GM18505 (cell line): ENCODE measurements at regions not wholly inside any gene's neighbourhood (a gene's known extent, or its start where the extent isn't known, plus 50 kb on each side); places are given as distances from the start of the nearest gene placed in this dataset.
"Not testable (repeated sequence)": the region's sequence is repeated elsewhere in the genome, so short reads cannot be mapped to it uniquely, and the experiment has no call there.

Source experiments
- ATAC-seq: cut with Tn5 transposase; IDR thresholded peaks from one replicate; pipeline ENCODE4 v1.9.1; 2021; ENCODE audit not compliant: unreplicated experiment
- POLR2A ChIP-seq: IDR thresholded peaks from 4 replicates; pipeline ENCODE4 v1.6.1; 2011; ENCODE audit warnings: borderline replicate concordance; ENCODE audit not compliant: insufficient read depth, insufficient read length; ENCODE audit errors: extremely low read depth

DNA sequence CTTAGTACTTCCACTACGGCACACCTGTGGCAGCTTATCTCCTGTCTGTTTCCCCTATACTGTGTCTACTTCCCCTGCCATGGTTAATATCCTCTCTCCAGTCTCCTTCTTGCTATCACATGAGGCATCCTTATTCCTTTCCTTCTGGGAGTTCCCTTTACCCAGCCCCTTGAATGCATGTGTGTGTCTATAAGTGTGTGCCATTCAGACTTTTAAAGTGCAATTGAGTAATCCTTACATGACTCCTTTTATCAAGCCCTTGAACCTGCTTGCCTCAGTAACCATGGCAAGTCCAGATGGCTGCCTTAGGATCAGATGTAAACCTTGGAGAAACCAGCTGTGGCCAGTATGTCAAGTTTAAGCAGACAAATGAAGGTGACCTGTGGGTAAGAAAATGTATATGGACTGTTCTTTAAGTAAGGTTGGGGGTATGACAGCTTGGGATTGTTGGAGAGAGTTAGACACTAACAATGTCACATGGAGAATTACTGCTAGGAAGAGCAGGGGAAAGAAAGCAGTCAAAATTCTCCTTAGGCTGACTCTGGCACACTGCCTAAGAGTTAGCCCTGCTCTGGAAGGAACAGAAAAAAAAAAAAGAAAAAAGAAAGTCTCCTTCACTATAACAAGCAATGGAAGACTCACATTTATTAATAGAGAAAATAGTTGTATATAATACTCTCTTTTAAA lies 142.1 kb downstream of the HINT1 start:
- ATAC-seq = no peak
- TF ChIP-seq POLR2A = no peak

DNA sequence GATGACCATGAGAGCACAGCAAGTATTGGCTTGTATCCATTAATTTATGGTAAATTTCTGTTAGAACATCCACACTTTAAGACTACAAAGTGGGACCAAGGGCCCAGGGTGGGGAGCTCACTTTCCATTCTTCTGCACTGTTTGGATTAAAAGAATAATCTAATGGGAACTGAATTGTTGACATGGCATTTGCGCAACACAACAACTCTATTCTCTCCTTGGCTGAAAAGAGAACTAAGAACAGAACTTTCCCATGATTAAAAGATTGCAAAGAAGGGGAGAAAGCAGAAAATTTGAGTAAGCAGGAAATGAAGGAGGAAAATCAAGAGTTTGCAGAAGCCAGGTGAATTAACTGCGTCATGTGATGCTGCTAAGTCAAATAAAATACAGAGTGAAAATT lies 143.4 kb downstream of the HINT1 start:
- TF ChIP-seq POLR2A = no peak
- no peak for ATAC-seq

DNA sequence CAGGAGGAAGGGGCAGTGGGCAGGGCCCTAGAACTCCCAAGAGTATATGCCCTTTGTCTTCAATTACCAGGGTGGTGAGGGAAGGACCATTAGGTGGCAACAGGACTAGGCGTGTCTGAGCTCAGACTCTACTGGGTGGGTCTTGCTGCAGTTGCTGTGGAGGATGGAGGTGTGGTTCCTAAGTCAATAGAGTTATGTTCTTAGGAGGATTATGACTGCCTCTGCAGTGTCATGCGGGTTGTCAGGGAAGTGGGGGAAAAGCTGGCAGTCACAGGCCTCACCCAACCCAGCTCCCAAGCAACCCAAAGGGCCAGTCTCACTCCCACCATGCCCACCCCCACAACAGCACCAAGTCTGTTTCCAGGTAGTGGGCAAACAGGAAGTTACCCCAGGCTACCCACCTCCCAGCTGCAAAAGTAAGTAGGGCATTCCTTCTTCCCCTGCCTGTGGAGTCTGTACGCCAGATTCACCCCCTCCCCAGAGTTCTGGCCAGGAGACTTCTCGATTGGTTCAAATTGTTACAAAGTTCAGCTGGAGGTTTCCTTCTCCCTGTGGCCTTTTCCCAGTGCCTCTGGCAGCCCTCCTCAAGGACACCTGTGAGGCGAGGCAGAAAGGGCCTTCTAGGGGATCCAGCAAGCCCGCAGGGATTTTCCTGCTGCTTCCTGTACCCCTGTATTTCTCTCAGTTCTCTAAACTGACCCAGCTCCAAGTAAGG lies 145.3 kb downstream of the HINT1 start:
- ATAC-seq = no peak
- no peak for TF ChIP-seq POLR2A

DNA sequence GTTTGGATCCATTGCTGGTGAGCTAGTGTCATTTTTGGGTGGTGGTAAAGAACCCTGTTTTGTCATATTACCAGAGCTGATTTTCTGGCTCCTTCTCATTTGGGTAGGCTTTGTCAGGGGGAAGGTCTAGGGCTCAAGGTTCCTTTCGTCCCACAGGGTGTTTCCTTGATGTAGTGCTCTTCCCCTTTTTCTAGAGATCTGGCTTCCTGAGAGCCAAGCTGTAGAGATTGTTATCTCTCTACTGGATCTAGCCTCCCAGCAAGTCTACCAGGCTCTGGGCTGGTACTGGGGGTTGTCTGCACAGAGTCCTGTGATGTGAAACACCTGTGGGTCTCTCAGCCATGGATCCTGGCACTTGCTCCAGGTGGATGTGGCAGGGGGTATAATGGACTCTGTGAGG lies 145.9 kb downstream of the HINT1 start:
- no peak for ATAC-seq
- no peak for TF ChIP-seq POLR2A

DNA sequence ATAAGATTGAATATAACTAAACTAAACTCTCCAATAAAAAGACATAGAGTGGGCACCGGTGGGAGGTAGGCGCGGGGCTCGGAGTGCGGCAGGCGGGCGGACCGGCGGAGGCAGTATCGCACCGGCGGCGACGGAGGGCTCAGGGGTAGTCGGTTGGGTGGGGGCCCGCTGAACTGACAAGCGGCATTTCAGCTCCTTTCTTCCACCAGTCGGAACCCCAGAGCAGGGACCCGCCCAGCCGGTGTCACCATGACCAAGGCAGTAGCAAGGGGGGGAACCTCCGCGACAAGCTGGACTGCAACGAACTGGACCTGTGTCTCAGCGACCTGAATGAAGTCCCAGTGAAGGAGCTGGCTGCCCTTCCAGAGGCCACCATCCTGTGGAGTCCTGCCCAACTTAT lies 156.7 kb downstream of the HINT1 start:
- no peak for ATAC-seq
- no peak for TF ChIP-seq POLR2A

DNA sequence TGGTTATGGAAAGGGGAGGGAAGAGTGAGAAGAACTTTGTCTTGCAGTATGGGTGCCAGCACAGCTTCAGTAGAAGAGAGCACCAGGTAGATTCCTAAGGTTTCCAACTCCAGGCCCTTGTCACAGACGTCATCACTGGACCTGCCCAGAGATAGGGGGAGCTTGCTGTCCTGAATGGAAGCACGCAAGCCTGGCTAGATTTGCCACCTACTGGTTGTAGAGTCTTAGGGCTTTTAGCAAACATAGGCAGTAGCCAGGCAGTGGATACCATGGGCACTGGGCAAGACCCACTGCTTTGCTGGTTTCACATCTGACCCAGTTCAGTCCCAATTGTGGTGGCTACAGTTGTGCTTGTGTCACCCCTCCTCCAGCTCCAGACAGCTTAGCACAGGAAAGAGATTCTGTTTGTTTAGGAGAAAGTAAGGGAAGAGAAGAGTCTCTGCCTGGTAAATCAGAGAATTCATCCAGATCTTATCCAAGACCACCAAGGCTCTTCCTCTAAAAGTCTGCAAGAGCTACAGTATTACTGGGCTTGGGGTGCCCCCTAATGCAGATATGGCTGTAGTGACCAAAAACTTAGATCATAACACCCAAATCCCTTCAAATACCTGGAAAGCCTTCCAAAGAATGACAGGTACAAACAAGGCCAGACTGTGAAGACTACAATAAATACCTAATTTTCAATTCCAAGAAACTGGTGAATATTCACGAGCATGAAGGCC lies 158.9 kb downstream of the HINT1 start:
- ATAC-seq = no peak
- no peak for TF ChIP-seq POLR2A

DNA sequence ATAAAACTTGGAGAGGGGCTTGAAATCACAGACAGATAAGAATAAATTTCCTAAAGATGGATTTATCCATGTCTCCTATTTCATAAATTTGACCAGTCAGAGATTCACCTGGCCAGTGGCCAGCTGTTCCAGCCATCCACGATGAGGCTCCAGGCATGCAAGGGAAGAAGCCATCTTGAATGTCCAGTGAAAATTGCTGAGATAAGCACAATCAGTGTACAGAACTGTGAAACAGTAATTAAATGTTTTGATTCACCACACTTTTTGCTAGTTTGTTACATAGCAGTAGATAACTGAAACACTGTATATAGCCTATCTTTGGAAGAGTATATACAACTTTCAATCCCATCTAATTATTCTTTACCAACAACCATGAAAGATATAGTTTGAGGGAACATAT lies 163.5 kb downstream of the HINT1 start:
- ATAC-seq = no peak
- TF ChIP-seq POLR2A = no peak

DNA sequence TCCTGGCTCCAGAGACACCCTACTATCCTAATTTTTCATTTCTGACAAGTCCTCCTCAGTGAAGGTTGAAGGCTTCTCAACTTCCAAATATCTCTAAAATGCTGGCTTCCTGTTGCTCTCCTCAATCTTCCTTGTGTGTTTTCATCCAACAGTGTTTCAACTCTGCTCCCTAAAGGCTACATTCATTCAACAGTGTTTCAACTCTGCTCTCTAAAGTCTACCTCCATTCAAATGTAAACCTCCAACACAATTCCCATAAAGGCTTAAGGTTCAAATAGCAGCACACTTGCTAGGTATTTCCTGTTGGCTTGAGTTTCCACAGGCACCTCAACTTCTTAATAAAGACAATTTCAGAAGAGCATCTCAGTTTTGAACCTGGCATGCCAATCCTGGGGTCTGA lies 164.8 kb downstream of the HINT1 start:
- TF ChIP-seq POLR2A = no peak
- ATAC-seq = no peak

DNA sequence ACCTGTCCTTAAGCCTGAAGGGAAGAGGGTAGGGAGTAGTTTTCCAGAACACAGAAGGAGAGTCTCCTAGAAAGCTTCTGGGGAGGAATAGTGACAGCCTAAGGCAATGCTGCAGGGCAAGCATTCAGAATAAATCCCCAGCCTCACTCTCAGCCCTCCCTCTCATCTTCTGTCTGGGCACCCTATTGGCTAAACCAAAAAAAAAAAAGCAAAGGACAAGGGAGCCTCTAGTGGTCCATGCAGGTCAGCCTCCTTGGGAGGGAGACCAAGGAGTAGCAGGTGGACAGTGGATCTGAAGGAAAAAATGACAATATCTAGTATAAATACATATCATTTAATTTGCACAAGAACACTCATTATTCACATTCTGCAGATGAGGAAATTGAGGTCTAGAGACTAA lies 168.3 kb downstream of the HINT1 start:
- ATAC-seq = not testable (repeated sequence)

DNA sequence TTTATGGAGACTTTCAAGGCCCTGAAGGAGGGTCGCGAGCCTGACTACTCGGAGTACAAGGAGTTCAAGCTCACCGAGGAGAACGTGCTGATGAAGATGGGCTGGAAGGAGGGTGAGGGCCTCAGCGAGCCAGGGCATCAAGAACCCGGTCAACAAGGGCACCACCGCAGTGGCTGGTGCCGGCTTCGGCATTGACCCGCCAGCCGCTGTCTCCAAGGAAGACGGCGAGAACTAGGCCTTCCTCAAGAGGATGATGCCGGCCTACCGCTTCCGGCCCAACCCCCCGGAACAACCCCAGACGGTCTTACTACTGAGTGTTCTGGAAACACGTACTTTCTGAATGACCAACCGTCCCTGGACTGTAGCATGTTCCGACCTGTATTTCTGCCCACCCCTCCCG lies 169.2 kb downstream of the HINT1 start:
- TF ChIP-seq POLR2A = no peak
- ATAC-seq = no peak

DNA sequence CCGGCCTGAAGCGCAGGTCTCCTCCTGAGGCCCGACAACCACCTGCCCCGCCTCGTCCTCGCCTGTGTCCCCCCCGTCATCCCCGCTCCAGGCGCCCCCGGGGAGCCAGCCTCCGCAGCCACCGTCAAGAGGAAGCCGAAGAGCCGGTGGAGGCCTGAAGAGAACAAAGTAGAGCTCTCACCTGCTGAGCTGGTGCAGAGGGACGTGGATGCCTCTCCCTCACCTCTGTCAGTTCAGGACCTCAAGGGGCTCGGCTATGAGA lies 169.9 kb downstream of the HINT1 start:
- no peak for TF ChIP-seq POLR2A
- no peak for ATAC-seq

DNA sequence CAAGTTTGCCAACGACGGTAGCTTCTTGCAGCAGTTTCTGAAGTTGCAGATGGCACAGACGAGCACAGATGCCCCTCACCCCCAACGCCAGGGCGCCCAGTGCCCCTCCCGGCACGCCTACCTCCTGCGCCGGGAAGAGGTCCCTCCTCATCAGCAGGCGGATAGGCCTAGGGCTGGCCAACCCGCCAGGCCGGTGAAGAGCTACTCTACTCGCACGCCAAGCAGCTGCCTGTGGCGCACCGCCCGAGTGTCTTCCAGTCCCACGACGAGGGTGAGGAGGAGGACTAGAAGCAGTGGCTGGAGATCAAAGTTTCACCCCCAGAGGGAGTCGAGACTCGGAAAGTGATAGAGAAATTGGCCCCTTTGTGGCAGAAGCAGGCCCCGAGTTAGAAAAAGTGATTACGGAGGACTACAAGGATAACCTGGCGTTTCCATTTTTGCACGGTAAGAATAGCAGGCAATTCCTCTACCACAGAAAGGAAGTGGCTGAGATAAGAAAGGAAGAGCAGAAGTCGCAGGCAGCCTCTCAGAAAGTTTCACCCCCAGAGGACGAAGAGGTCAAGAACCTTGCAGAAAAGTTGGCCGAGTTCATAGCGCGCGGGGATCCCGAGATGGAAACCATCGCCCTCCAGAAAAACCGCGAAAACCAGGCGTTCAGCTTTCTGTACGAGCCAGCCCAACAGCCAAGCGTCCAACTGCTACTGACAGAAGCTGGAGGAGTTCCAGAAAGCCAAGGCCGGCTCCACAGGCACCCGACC lies 170.4 kb downstream of the HINT1 start:
- no peak for TF ChIP-seq POLR2A
- no peak for ATAC-seq

DNA sequence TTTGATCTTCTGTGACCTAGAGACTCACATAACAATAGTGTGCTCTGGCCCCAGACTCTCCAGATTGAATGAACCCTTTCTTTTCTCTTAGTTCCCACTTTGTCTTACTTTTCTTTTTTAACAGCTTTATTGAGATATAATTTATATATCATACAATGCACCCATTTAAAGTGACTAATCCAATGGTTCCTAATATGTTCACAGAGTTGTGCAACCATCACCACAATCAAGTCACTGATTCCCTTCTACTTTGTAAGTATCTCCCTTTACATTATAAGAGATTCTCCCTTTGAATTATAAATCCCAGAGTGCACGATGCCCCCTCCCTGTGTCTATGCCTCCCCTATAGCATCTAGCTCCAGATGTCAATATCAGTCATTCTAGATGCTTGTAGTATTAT lies 172.4 kb downstream of the HINT1 start:
- ATAC-seq = no peak
- no peak for TF ChIP-seq POLR2A

DNA sequence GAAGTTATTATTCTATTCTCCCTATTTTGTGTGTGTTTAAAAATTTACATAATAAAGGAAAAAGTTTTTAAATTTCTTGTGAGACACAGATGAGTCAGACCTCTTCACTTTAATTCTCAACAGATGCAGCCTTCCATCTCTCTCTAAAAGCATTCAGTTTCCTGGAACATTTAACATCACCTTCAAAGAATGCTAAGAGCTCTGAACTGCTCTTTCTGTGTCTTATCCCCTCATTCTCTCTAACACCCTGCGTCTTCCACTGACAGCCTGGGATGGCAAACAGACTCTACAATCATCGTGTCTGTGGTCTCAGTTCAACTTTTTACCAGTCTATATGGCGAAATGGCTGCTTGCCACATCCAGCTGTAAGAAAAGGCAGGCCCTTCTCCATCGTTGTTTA lies 173.0 kb downstream of the HINT1 start:
- no peak for TF ChIP-seq POLR2A
- no peak for ATAC-seq
